ENCODE measurements at regions not wholly inside any gene's neighbourhood (a gene's known extent, or its start where the extent isn't known, plus 50 kb on each side); places are given as distances from the start of the nearest gene placed in this dataset.
A peak's percentile ranks its signal among the peaks of the same experiment; 100 is the strongest.

- no peak overlapping the region for H3K4me3 ChIP-seq (ENCODE audit: low read depth, low read length)
- DNase-seq (ENCODE audit: low read depth) = no peak
- TF ChIP-seq CTCF (IDR thresholded peaks at IDR 0.05; ENCODE audit: insufficient read depth, low read depth, low read length) = no peak
Measured at GRCh38 chr11:106475181-106475580, 397.7 kb downstream of the AASDHPPT start.

- no peak for DNase-seq (ENCODE audit: low read depth)
- H3K4me3 ChIP-seq (ENCODE audit: low read depth, low read length) = no peak overlapping the region
- TF ChIP-seq CTCF (IDR thresholded peaks at IDR 0.05; ENCODE audit: insufficient read depth, low read depth, low read length) = no peak
Measured at GRCh38 chr11:106477776-106478175, 400.3 kb downstream of the AASDHPPT start.

- DNase-seq (ENCODE audit: low read depth) = no peak
- no peak for TF ChIP-seq CTCF (IDR thresholded peaks at IDR 0.05; ENCODE audit: insufficient read depth, low read depth, low read length)
- no peak overlapping the region for H3K4me3 ChIP-seq (ENCODE audit: low read depth, low read length)
Measured at GRCh38 chr11:106479646-106480045, 402.2 kb downstream of the AASDHPPT start.

- DNase-seq (ENCODE audit: low read depth) = no peak
- no peak for TF ChIP-seq CTCF (IDR thresholded peaks at IDR 0.05; ENCODE audit: insufficient read depth, low read depth, low read length)
- no peak overlapping the region for H3K4me3 ChIP-seq (ENCODE audit: low read depth, low read length)
Measured at GRCh38 chr11:106480581-106481190, 403.2 kb downstream of the AASDHPPT start.

DNA sequence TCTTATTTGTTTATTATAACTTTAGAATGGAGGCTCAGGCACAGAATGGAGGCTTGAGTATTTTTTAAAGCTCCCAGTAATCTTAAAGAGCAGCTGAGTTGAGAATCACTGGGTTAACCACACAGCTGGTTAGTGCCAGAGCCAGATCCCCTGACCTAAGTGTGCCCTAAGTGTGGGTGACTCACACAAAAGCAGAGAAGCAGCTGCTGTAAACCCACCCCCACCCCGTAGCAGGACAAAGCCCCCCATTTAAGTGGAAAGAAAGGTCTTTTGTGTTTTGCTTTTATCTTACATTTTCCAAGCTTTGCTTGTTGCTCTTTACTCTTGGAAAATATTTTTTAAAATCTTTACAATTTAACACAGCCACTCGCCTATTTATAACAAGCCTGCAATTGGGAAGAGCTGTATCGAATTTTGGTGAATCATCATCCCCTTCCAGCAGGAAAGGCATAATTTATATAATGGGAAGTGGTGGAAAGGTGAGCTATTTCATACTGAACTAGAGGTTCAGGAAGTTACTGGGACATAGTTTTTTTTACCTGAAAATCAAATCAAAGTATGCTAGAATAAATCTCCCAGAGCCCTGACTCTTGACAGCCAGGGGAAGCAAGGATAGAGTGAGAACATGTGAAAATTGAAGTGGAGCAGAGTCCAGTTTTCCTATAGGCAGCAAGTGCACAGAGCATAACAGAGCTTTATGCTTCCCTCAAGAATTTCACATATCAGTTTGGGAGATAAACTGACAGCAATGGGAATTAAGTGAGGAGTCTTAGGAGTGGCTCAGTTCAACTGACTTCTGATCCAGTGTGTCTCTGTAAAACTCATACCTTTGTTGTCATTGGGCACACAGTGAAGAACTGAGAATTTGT, 405.7 kb downstream of the AASDHPPT start:
- no peak overlapping the region for H3K4me3 ChIP-seq (ENCODE audit: low read depth, low read length)
- no peak for TF ChIP-seq CTCF (IDR thresholded peaks at IDR 0.05; ENCODE audit: insufficient read depth, low read depth, low read length)
- DNase-seq (ENCODE audit: low read depth) = peak; percentile 76

GRCh38 chr11:106491751-106492150, 414.3 kb downstream of the AASDHPPT start:
- no peak for DNase-seq (ENCODE audit: low read depth)
- no peak overlapping the region for H3K4me3 ChIP-seq (ENCODE audit: low read depth, low read length)
- no peak for TF ChIP-seq CTCF (IDR thresholded peaks at IDR 0.05; ENCODE audit: insufficient read depth, low read depth, low read length)

All from fibroblast of villous mesenchyme (primary cell).